Pancreas (tissue), 10 donors: ENCODE measurements at regions not wholly inside any gene's neighbourhood (a gene's known extent, or its start where the extent isn't known, plus 50 kb on each side); places are given as distances from the start of the nearest gene placed in this dataset.
"Not testable (repeated sequence)": the region's sequence is repeated elsewhere in the genome, so short reads cannot be mapped to it uniquely, and the experiment has no call there.

Experiments used
- ATAC-seq, 4 donors: fragments of 200-7000 bp; cut with Tn5 transposase; one replicate each; pipeline versions ENCODE4 v1.8.0 to v1.9.1; 2020; ENCODE audit warnings: mild to moderate bottlenecking in 4 of 4, moderate library complexity in 4 of 4
- DNase-seq, 6 donors: peaks; one replicate each; pipeline ENCODE4 v3.0.0-alpha.2; 2020
- FAIRE-seq: peaks from 2 replicates; lab custom pipeline; 2012; peaks lifted over from hg19 to GRCh38; lab: Jason Lieb, UNC
- H3K27ac ChIP-seq, 4 donors: fragments of 200-600 bp; sonication (generic); 1 replicate in 3 of 4; 2 replicates in 1 of 4; pipeline versions ENCODE4 v1.5.0 to v1.8.0; 2020
- H3K27me3 ChIP-seq, 4 donors: fragments of 200-600 bp; one replicate each; pipeline ENCODE4 v1.8.0; 2021
- H3K36me3 ChIP-seq, 3 donors: fragments of 200-600 bp; sonication (generic) in 1 of 3; one replicate each; pipeline versions ENCODE4 v1.5.0 to v1.8.0; 2020 to 2021
- H3K4me1 ChIP-seq, 3 donors: fragments of 200-600 bp; one replicate each; pipeline ENCODE4 v1.8.0; 2021
- H3K4me3 ChIP-seq, 4 donors: fragments of 200-600 bp; sonication (generic) in 2 of 4; one replicate each; pipeline versions ENCODE4 v1.5.0 to v1.8.0; 2020 to 2021
- H3K9me3 ChIP-seq, 4 donors: fragments of 200-600 bp; one replicate each; pipeline ENCODE4 v1.8.0; 2021
- CTCF ChIP-seq, 4 donors: fragments of 200-600 bp; sonication (generic) in 3 of 4; IDR thresholded peaks; one replicate each; pipeline versions ENCODE4 v1.5.0 to v1.8.0; 2021; ENCODE audit warnings: antibody characterized with exemption in 4 of 4
- WGBS, 2 donors: extraction: QIAGEN DNeasy Blood & Tissue Kit; methylation state at CpG; one replicate each; pipeline ENCODE4 v1.1.7; 2013; 5-methylcytosine and 5-hydroxymethylcytosine counted together
- intact Hi-C, 3 donors: fragments of 100-400 bp; cut with DNase I; formaldehyde crosslinking; loops; one replicate each; pipeline versions ENCODE4 v1.11.1 to v1.14.2; 2022
- donor health status: healthy with polysubstance abuse.
- donor health status: DM: no; HTN: no; CAD: no; lungs with moderate emphysema.
- donor health status: DM: no; HTN: no; CAD: no.
- donor health status: control.
- donor health status: control.
- donor health status: Bipolar disorder and iron deficiency.
- donor health status: DM: yes; HTN: yes; CAD: no.
- donor health status: DM: no; HTN: no; CAD: no.
- donor health status: DM: no; HTN: no; CAD: no.
- donor health status: DM: yes; HTN: yes; CAD: no.

- Histone ChIP-seq H3K9me3 (no peaks in the 10 kb centered on the region), H3K36me3 (no peaks in the 10 kb centered on the region), H3K27ac (no peak overlapping the region), H3K27me3 (no peaks in the 10 kb centered on the region), H3K4me3 (no peak overlapping the region), H3K4me1 (no peaks in the 10 kb centered on the region)
- FAIRE-seq, result no peak
- 20 to 25% methylated on average over 2 of the region's 2 CpGs for WGBS, 2 donors
- ATAC-seq, result no peak
- intact Hi-C loops, result no loop called here
- no peak for TF ChIP-seq CTCF (IDR thresholded peaks at IDR 0.05)
- DNase-seq, result no peak
Observed at GRCh38 chr13:78540058-78540457, 63.3 kb downstream of the POU4F1 start.

- FAIRE-seq, intact Hi-C loops, DNase-seq, H3K27ac ChIP-seq, ATAC-seq, H3K27me3 ChIP-seq, H3K4me1 ChIP-seq, H3K36me3 ChIP-seq, H3K4me3 ChIP-seq, H3K9me3 ChIP-seq: not testable (repeated sequence)
- WGBS, 2 donors, result 54 to 69% methylated on average over 8 of the region's 8 CpGs
Observed at GRCh38 chr13:78526044-78526443, 77.3 kb downstream of the POU4F1 start.

GRCh38 chr13:78524936-78525335 is 78.4 kb downstream of the POU4F1 start:
- no peaks in the 10 kb centered on the region for H3K4me1 ChIP-seq
- no peak overlapping the region for H3K4me3 ChIP-seq
- WGBS, 2 donors, result 16 to 43% methylated on average over 1 of the region's 1 CpG
- no peak overlapping the region for H3K27ac ChIP-seq
- H3K36me3 ChIP-seq, result no peaks in the 10 kb centered on the region
- DNase-seq (no peak), FAIRE-seq (no peak), ATAC-seq (no peak)
- TF ChIP-seq CTCF (IDR thresholded peaks at IDR 0.05), result no peak
- intact Hi-C loops, result no loop called here
- no peaks in the 10 kb centered on the region for H3K9me3 ChIP-seq
- no peaks in the 10 kb centered on the region for H3K27me3 ChIP-seq

GRCh38 chr13:78521091-78521490 is 82.3 kb downstream of the POU4F1 start:
- FAIRE-seq (no peak), ATAC-seq (no peak), DNase-seq (no peak)
- Histone ChIP-seq H3K36me3 (no peaks in the 10 kb centered on the region), H3K27ac (no peak overlapping the region), H3K4me3 (no peak overlapping the region), H3K27me3 (no peaks in the 10 kb centered on the region), H3K4me1 (no peaks in the 10 kb centered on the region), H3K9me3 (no peaks in the 10 kb centered on the region)
- intact Hi-C loops, result no loop called here
- WGBS, 2 donors, result 68 to 80% methylated on average over 6 of the region's 6 CpGs
- TF ChIP-seq CTCF (IDR thresholded peaks at IDR 0.05), result no peak

- no peaks in the 10 kb centered on the region for H3K4me1 ChIP-seq
- no peak for DNase-seq
- H3K36me3 ChIP-seq, result no peaks in the 10 kb centered on the region
- H3K9me3 ChIP-seq, result no peaks in the 10 kb centered on the region
- 57 to 73% methylated on average over 2 of the region's 2 CpGs for WGBS, 2 donors
- no peak for TF ChIP-seq CTCF (IDR thresholded peaks at IDR 0.05)
- no peak overlapping the region for H3K4me3 ChIP-seq
- no peak for FAIRE-seq
- no peak overlapping the region for H3K27ac ChIP-seq
- intact Hi-C loops, result no loop called here
- ATAC-seq, result no peak
- H3K27me3 ChIP-seq, result no peaks in the 10 kb centered on the region
Observed at GRCh38 chr13:78520425-78520824, 82.9 kb downstream of the POU4F1 start.

GRCh38 chr13:78518482-78518881 is 84.9 kb downstream of the POU4F1 start:
- H3K36me3 ChIP-seq, H3K27ac ChIP-seq, H3K4me3 ChIP-seq, FAIRE-seq, H3K9me3 ChIP-seq, H3K4me1 ChIP-seq, ATAC-seq, intact Hi-C loops, DNase-seq, H3K27me3 ChIP-seq: not testable (repeated sequence)
- 79 to 84% methylated on average over 7 of the region's 7 CpGs for WGBS, 2 donors
